Liver (tissue), 3 donors: ENCODE measurements at regions not wholly inside any gene's neighbourhood (a gene's known extent, or its start where the extent isn't known, plus 50 kb on each side); places are given as distances from the start of the nearest gene placed in this dataset.

Experiments
- GABPA ChIP-seq, 2 donors: IDR thresholded peaks in 1 of 2; conservative IDR thresholded peaks in 1 of 2; 2 replicates each; pipeline ENCODE4 v1.6.1; 2016; ENCODE audit warnings: antibody characterized with exemption in 2 of 2, mild to moderate bottlenecking in 1 of 2, moderate library complexity in 1 of 2
- HNF4A ChIP-seq, 2 donors: conservative IDR thresholded peaks; 2 replicates each; pipeline ENCODE4 v1.6.1; 2016; ENCODE audit warnings: antibody characterized with exemption in 2 of 2, mild to moderate bottlenecking in 2 of 2
- NR2F2 ChIP-seq: IDR thresholded peaks from 2 replicates; pipeline ENCODE4 v1.6.1; 2016; ENCODE audit warnings: antibody characterized with exemption
- RAD21 ChIP-seq, 2 donors: IDR thresholded peaks; 2 replicates each; pipeline ENCODE4 v1.6.1; 2016; ENCODE audit warnings: antibody characterized with exemption in 2 of 2, mild to moderate bottlenecking in 2 of 2
- TAF1 ChIP-seq: conservative IDR thresholded peaks from 2 replicates; pipeline ENCODE4 v1.6.1; 2016; ENCODE audit warnings: antibody characterized with exemption, mild to moderate bottlenecking
- TF ChIP-seq, protein P1 (sequence below): fragments of 150-350 bp; IDR thresholded peaks from 2 replicates; pipeline ENCODE4 v1.5.1; 2017; ENCODE audit warnings: improper control_type of control experiment, low read depth, low read length; ENCODE audit not compliant: missing input control
- TF ChIP-seq, protein P2 (sequence below): IDR thresholded peaks from 2 replicates; pipeline ENCODE4 v1.6.1; 2016; ENCODE audit warnings: antibody characterized with exemption
- TF ChIP-seq, protein P3 (sequence below): IDR thresholded peaks from 2 replicates; pipeline ENCODE4 v1.6.1; 2016; ENCODE audit warnings: antibody characterized with exemption, mild to moderate bottlenecking
- TF ChIP-seq, protein P4 (sequence below): IDR thresholded peaks from 2 replicates; pipeline ENCODE4 v1.6.1; 2016; ENCODE audit warnings: antibody characterized with exemption
- donor health status: healthy.
- donor health status: healthy.

DNA sequence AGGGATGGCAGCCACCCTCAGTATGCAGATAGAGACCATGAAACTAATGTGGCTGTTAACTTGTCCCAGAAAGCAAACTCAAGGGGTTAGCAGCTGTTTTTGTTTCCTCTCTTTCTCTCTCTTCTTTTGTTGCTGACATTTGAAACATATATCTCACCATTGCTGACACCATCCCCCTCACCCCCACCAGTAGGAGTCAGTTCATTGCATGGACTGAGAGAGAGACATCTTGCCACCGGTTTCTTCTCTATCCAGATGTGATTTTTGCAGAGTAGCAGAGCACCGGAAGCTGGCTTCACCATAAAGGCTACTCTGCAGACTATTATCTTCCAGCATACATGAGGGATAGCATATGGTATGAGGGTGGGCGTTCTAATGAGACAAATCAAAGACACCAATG lies 177.1 kb upstream of the FRG1 start:
- TF ChIP-seq, protein P1, sequence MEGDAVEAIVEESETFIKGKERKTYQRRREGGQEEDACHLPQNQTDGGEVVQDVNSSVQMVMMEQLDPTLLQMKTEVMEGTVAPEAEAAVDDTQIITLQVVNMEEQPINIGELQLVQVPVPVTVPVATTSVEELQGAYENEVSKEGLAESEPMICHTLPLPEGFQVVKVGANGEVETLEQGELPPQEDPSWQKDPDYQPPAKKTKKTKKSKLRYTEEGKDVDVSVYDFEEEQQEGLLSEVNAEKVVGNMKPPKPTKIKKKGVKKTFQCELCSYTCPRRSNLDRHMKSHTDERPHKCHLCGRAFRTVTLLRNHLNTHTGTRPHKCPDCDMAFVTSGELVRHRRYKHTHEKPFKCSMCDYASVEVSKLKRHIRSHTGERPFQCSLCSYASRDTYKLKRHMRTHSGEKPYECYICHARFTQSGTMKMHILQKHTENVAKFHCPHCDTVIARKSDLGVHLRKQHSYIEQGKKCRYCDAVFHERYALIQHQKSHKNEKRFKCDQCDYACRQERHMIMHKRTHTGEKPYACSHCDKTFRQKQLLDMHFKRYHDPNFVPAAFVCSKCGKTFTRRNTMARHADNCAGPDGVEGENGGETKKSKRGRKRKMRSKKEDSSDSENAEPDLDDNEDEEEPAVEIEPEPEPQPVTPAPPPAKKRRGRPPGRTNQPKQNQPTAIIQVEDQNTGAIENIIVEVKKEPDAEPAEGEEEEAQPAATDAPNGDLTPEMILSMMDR, result no peak
- TF ChIP-seq RAD21 (IDR thresholded peaks at IDR 0.05), result no peak
- no peak for TF ChIP-seq NR2F2
- TF ChIP-seq, protein P2, sequence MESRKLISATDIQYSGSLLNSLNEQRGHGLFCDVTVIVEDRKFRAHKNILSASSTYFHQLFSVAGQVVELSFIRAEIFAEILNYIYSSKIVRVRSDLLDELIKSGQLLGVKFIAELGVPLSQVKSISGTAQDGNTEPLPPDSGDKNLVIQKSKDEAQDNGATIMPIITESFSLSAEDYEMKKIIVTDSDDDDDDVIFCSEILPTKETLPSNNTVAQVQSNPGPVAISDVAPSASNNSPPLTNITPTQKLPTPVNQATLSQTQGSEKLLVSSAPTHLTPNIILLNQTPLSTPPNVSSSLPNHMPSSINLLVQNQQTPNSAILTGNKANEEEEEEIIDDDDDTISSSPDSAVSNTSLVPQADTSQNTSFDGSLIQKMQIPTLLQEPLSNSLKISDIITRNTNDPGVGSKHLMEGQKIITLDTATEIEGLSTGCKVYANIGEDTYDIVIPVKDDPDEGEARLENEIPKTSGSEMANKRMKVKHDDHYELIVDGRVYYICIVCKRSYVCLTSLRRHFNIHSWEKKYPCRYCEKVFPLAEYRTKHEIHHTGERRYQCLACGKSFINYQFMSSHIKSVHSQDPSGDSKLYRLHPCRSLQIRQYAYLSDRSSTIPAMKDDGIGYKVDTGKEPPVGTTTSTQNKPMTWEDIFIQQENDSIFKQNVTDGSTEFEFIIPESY, result no peak
- no peak for TF ChIP-seq GABPA (IDR thresholded peaks at IDR 0.05 in 1 of 2, conservative IDR thresholded peaks at IDR 0.05 in 1 of 2)
- TF ChIP-seq, protein P3, sequence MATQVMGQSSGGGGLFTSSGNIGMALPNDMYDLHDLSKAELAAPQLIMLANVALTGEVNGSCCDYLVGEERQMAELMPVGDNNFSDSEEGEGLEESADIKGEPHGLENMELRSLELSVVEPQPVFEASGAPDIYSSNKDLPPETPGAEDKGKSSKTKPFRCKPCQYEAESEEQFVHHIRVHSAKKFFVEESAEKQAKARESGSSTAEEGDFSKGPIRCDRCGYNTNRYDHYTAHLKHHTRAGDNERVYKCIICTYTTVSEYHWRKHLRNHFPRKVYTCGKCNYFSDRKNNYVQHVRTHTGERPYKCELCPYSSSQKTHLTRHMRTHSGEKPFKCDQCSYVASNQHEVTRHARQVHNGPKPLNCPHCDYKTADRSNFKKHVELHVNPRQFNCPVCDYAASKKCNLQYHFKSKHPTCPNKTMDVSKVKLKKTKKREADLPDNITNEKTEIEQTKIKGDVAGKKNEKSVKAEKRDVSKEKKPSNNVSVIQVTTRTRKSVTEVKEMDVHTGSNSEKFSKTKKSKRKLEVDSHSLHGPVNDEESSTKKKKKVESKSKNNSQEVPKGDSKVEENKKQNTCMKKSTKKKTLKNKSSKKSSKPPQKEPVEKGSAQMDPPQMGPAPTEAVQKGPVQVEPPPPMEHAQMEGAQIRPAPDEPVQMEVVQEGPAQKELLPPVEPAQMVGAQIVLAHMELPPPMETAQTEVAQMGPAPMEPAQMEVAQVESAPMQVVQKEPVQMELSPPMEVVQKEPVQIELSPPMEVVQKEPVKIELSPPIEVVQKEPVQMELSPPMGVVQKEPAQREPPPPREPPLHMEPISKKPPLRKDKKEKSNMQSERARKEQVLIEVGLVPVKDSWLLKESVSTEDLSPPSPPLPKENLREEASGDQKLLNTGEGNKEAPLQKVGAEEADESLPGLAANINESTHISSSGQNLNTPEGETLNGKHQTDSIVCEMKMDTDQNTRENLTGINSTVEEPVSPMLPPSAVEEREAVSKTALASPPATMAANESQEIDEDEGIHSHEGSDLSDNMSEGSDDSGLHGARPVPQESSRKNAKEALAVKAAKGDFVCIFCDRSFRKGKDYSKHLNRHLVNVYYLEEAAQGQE, result no peak
- TF ChIP-seq, protein P4, sequence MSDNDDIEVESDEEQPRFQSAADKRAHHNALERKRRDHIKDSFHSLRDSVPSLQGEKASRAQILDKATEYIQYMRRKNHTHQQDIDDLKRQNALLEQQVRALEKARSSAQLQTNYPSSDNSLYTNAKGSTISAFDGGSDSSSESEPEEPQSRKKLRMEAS, result no peak
- TF ChIP-seq HNF4A (conservative IDR thresholded peaks at IDR 0.05), result no peak
- no peak for TF ChIP-seq TAF1
